HG03521 (cell line): ENCODE measurements at regions not wholly inside any gene's neighbourhood (a gene's known extent, or its start where the extent isn't known, plus 50 kb on each side); places are given as distances from the start of the nearest gene placed in this dataset.
"Not testable (repeated sequence)": the region's sequence is repeated elsewhere in the genome, so short reads cannot be mapped to it uniquely, and the experiment has no call there.

Source experiments
- ATAC-seq: cut with Tn5 transposase; IDR thresholded peaks from one replicate; pipeline ENCODE4 v1.9.1; 2021; ENCODE audit warnings: mild to moderate bottlenecking, moderate library complexity; ENCODE audit not compliant: unreplicated experiment

- ATAC-seq, result no peak
Measured at GRCh38 chr1:208462761-208463160, 218.6 kb upstream of the PLXNA2 start.

GRCh38 chr1:208465266-208465665 lies 221.1 kb upstream of the PLXNA2 start:
- ATAC-seq, result no peak

- ATAC-seq, result no peak
Measured at GRCh38 chr1:208465786-208466590, 221.8 kb upstream of the PLXNA2 start.

DNA sequence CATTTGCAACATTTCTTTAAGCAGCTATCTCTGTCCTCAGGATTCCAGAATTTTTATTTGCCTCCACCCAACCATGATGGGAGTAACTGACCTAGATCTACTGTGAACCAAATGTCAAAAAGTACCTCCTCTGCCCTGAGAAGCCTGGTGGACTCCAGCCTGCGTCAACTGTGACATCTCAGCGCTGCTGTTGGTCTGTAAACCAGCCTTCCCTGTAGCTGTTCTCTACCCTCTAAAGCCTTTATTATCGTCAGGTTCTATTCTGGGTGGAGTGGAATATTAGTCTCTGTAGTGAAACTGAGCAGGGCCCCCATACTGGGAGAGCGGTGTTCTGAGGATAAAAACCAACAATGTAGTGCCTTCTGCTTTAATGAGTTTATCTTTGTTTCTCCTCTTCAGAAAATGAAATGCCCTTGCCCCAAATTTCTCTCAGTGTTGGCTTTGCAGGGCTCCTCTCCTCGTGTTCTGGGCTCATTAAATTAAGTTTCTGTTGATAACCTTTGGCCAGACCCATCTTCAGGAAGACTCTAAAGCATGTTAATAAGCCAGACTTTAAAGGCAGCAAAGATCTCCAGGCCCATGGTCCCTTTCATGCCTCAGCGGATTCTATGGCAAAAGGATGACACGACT lies 223.1 kb upstream of the PLXNA2 start:
- no peak for ATAC-seq

DNA sequence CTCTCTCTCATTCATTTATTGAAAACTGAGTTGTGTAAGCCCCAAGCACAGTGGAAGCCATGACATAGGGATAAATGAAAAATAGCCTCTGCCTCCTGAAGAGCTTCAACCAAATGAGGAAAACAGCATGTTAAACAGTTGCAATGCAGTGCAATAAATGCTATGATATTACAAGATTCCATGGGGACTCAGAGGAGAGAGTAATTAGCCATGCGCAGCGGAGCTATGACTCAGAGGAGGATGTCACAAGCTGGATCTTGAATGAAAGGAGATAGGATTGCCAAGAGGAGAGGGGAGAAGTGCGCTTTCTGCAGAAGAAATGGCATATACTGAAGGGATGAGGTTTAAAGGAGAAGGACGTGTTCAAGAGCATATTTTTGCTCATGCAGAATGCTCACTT lies 231.3 kb upstream of the PLXNA2 start:
- ATAC-seq, result no peak

- no peak for ATAC-seq
Measured at GRCh38 chr1:208475951-208476845, 232.0 kb upstream of the PLXNA2 start.

GRCh38 chr1:208476846-208477170 lies 232.6 kb upstream of the PLXNA2 start:
- no peak for ATAC-seq

DNA sequence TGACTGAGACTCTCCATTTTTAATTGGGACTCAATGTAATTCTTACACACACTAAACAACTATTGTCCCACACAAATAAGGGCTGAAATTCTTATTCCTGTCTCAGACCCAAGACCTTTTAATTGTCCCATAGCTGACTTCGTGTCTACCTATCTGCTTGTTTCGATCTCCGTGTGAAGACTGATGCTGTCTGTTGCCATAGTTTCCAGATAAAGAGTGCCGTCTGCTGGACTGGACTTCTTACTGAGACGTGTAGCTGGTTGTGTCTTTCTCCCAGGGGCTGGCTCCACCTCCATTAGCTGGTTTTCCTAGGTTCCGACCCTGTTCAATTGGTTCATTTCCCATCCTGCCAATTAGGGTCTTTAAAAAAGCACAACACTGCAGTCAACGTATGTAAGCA lies 235.3 kb upstream of the PLXNA2 start:
- ATAC-seq, result no peak

DNA sequence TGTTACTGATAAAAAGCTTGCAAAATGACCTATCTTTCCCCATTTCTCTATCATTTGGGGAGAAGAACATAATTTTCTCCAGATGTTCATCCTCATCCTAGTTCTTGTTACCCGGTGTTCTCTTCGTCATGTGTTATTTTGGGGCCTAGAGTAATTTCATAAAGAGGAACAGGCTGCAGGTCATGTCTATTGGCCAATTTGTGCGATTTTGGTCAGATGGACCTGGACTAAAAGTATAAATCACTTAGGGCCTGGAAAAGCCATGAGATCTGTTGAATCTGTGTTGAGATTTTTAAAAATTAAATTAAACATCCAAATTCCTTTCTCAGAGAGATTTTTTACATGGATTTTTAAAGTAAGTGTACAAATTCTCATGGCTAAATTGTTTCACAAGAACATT lies 241.3 kb upstream of the PLXNA2 start:
- ATAC-seq, result no peak

GRCh38 chr1:208486677-208487076 lies 242.5 kb upstream of the PLXNA2 start:
- ATAC-seq, result no peak

GRCh38 chr1:208488432-208488831 lies 244.2 kb upstream of the PLXNA2 start:
- ATAC-seq, result not testable (repeated sequence)

GRCh38 chr1:208496467-208497371 lies 252.5 kb upstream of the PLXNA2 start:
- no peak for ATAC-seq

- ATAC-seq, result no peak
Measured at GRCh38 chr1:208497866-208498541, 253.8 kb upstream of the PLXNA2 start.

DNA sequence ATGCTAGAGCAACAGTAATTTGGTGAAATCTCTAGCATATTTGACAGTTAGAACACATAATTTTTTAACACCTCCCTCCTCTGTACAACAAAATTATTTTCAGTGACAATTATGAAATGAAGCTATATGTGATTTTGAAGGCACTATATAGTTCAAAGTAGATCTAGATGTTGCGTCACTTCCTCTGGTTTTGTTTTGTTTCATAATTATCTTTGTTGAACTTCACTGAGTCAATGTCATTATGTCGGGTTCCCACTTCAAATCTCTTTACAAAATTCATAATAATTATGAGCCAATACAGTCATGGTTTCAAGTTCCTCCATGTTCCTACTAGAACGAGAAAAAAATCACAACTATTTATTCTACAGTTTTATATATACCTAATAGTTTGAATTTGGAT lies 254.8 kb upstream of the PLXNA2 start:
- no peak for ATAC-seq

DNA sequence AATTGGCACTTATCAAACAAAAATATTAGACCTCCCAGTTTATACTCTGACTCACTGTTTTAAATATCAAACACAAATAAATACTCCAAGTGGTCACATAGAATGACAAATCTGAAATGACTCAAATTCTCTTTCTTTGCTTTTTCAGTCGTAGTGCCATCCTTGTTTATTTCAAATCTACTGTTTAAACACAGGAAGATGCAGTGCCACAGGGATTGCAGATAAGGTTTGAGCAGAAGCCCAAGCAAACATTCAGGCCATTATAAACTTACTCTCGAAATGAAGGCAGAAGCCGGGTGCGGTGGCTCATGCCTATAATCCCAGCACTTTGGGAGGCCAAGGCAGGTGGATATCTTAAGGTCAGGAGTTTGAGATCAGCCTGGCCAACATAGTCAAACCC lies 255.4 kb upstream of the PLXNA2 start:
- no peak for ATAC-seq

DNA sequence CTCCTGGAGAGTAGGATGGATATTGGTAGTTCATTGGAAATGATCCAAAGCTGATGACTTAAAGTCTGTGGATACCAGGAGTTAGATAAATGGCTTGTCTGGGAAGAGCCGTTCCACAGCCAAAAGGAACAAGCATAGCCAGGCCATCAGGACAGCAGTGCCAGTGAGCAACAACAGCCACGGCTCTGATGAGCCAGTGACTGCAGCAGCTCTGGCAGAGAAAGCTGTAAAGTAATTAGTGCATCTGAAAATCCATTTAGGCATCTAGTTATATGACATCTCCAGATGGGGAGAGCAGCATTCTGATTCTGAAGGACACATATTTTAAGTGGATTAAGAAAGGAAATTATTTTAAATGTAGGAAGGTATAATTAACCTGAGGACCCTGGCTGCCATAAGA lies 256.2 kb upstream of the PLXNA2 start:
- ATAC-seq, result no peak

GRCh38 chr1:208501542-208501941 lies 257.4 kb upstream of the PLXNA2 start:
- ATAC-seq, result no peak

GRCh38 chr1:208503787-208504186 lies 259.6 kb upstream of the PLXNA2 start:
- no peak for ATAC-seq

DNA sequence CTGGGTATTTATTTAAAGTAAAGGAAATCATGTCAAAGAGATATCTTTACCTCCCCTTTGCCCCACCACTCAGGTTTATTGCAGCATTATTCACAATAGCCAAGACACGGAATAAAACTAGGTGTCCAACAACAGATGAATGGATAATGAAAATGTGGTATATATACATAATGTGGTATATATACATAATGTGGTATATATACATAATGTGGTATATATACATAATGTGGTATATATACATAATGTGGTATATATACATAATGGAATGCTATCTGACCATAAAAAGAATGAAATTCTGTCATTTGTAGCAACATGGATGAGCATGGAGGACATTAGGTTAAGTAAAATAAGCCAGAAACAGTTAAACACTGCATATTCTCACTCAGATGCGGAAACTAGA lies 262.6 kb upstream of the PLXNA2 start:
- ATAC-seq, result no peak

- no peak for ATAC-seq
Measured at GRCh38 chr1:208509072-208509471, 264.9 kb upstream of the PLXNA2 start.
